ENCODE measurements at regions not wholly inside any gene's neighbourhood (a gene's known extent, or its start where the extent isn't known, plus 50 kb on each side); places are given as distances from the start of the nearest gene placed in this dataset.

DNA sequence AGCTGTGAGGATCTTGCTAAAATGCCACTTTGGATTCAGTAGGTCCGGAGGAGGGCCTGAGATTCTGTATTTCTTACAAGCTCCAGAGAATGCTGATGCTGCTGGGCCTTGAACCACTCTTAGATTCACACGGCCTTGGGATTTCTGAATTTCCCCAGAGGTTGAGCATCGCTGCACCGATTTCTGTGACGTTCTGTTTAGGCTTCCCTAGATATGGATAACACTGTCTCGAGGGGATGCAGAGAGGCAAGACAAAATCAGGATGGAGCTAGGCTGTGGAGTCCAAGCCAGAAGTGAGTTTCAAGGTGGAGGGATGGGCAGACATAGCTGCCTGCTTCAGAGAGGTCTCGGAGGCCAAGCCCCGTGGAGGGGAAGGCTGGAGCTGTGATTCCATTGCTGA, 415.9 kb upstream of the PROX1 start:
- H3K27me3 ChIP-seq, result no peaks in the 10 kb centered on the region
- H3K9me3 ChIP-seq, result no peaks in the 10 kb centered on the region
- no peak overlapping the region for H3K4me3 ChIP-seq
- TF ChIP-seq POLR2A (IDR thresholded peaks at IDR 0.05), result no peak
- no peak for TF ChIP-seq POLR2AphosphoS5 (IDR thresholded peaks at IDR 0.05; ENCODE audit: insufficient read depth in 1 of 2, low read depth in 1 of 2)
- TF ChIP-seq, protein P1, sequence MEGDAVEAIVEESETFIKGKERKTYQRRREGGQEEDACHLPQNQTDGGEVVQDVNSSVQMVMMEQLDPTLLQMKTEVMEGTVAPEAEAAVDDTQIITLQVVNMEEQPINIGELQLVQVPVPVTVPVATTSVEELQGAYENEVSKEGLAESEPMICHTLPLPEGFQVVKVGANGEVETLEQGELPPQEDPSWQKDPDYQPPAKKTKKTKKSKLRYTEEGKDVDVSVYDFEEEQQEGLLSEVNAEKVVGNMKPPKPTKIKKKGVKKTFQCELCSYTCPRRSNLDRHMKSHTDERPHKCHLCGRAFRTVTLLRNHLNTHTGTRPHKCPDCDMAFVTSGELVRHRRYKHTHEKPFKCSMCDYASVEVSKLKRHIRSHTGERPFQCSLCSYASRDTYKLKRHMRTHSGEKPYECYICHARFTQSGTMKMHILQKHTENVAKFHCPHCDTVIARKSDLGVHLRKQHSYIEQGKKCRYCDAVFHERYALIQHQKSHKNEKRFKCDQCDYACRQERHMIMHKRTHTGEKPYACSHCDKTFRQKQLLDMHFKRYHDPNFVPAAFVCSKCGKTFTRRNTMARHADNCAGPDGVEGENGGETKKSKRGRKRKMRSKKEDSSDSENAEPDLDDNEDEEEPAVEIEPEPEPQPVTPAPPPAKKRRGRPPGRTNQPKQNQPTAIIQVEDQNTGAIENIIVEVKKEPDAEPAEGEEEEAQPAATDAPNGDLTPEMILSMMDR (IDR thresholded peaks at IDR 0.05), result no peak
- no peak overlapping the region for H3K27ac ChIP-seq
- no peaks in the 10 kb centered on the region for H3K36me3 ChIP-seq
- no peaks in the 10 kb centered on the region for H3K4me1 ChIP-seq
- no peak for DNase-seq (ENCODE audit: extremely low spot score in 2 of 2)
- intact Hi-C loops (cut with DNase I), result no loop called here

DNA sequence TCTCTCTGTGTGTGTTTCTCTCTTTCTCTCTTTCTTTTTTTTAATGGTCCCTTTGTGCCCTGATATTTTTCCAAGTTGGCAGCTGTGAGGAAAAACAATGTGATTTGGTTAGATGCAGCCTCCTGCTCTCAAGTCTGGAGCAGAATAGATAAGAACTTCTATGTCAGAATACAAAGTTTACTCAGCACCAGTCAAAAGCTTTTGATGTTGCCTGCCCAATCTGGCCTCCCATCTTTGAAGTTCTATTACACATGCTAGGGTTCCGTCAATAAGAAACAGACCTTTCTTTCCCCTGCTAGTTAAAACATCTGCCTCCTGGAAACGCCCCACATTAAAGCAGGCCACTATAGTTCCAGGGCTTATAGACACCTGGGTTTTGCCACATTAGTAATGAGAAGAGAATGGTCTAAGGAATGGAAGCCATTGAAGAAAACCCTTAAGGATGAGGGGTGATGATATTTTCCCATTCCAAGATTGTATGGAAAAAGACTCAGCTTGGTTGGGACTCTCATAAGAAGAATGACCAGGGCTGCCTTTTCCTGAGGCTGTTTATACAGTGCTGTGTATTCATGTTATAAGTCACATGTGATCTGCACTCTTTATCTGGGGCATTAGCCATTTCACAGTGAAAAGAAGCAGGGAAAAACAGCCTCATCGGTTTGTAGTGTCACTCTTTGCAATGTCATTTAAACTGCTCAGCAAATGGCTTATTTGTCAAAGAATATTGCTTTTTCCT, 414.7 kb upstream of the PROX1 start:
- intact Hi-C loops (cut with DNase I), result no loop called here
- Histone ChIP-seq H3K4me3 (no peak overlapping the region), H3K27ac (no peak overlapping the region), H3K27me3 (no peaks in the 10 kb centered on the region), H3K36me3 (no peaks in the 10 kb centered on the region), H3K9me3 (no peaks in the 10 kb centered on the region), H3K4me1 (no peaks in the 10 kb centered on the region)
- TF ChIP-seq, protein P1 (IDR thresholded peaks at IDR 0.05), result no peak
- TF ChIP-seq POLR2A (IDR thresholded peaks at IDR 0.05), result no peak
- TF ChIP-seq POLR2AphosphoS5 (IDR thresholded peaks at IDR 0.05; ENCODE audit: insufficient read depth in 1 of 2, low read depth in 1 of 2), result no peak
- no peak for DNase-seq (ENCODE audit: extremely low spot score in 2 of 2)

DNA sequence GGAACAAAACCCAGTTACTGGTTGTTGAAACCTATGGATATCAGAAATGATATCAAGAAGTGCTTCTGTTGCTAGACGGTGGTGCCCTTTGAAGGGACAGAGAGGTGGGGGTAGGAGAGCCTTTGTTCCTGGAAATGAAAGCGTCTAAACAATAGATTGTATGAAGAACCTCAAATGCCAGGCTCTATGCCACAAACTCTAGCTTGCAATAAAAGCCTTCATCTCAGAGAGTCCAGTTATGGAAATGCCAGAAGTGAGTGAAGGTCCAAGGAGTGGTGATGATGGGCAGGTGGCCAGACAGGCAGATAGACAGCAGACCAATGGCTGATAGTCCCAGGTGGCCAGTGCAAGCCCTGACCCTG, 414.1 kb upstream of the PROX1 start:
- no peak for DNase-seq (ENCODE audit: extremely low spot score in 2 of 2)
- intact Hi-C loops (cut with DNase I), result no loop called here
- no peak overlapping the region for H3K4me3 ChIP-seq
- H3K4me1 ChIP-seq, result no peaks in the 10 kb centered on the region
- TF ChIP-seq POLR2A (IDR thresholded peaks at IDR 0.05) (no peak), POLR2AphosphoS5 (IDR thresholded peaks at IDR 0.05; ENCODE audit: insufficient read depth in 1 of 2, low read depth in 1 of 2) (no peak)
- TF ChIP-seq, protein P1 (IDR thresholded peaks at IDR 0.05), result no peak
- no peaks in the 10 kb centered on the region for H3K36me3 ChIP-seq
- no peak overlapping the region for H3K27ac ChIP-seq
- no peaks in the 10 kb centered on the region for H3K9me3 ChIP-seq
- no peaks in the 10 kb centered on the region for H3K27me3 ChIP-seq

DNA sequence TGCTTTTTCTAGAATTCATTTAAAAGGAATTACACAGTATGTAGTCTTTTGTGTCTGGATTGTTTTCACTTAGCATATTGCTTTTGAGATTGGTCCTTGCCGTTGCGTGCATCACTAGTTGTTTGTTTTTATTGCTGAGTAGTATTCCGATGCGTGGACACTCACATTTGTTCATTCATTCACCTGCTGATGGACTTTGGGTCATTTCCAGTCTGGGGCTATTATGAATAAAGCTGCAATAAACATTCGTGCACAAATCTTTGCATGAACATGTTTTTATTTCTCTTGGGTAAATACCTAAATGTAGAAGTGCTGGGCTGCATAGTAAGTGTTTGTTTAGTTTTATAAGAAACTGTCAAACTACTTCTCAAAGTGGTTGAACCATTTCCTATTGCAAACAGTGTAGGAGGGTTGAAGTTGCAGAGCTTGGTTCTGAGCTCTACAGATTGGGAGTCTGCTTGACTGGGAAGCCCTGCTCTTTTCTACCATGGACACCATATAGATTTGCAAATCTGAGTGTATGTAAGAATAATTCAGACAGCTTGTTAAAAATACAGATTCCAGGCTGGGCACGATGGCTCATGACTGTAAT, 404.7 kb upstream of the PROX1 start:
- no peak overlapping the region for H3K4me3 ChIP-seq
- TF ChIP-seq, protein P1 (IDR thresholded peaks at IDR 0.05), result no peak
- TF ChIP-seq POLR2A (IDR thresholded peaks at IDR 0.05), result no peak
- no peak for TF ChIP-seq POLR2AphosphoS5 (IDR thresholded peaks at IDR 0.05; ENCODE audit: insufficient read depth in 1 of 2, low read depth in 1 of 2)
- H3K9me3 ChIP-seq, result no peaks in the 10 kb centered on the region
- DNase-seq (ENCODE audit: extremely low spot score in 2 of 2), result no peak
- no peaks in the 10 kb centered on the region for H3K4me1 ChIP-seq
- H3K27ac ChIP-seq, result no peak overlapping the region
- intact Hi-C loops (cut with DNase I), result no loop called here
- H3K36me3 ChIP-seq, result no peaks in the 10 kb centered on the region
- no peaks in the 10 kb centered on the region for H3K27me3 ChIP-seq

DNA sequence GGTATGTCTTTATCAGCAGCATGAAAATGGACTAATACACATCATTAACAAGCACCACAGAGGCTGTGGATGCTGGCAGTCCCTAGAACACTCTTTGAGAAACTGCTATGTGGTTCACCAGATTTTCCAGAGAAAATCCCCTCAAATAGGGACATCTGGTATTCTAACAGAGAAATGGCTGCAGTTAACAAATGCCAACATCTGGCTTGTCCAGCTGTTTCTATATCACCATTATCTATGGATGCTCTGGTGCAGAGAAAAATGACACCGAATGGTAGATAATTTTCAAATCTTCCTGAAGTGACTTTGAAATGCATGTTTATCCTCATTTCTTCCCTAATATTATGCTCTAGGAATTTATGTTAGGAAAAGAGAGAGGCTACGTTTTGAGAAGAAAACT, 403.5 kb upstream of the PROX1 start:
- H3K4me3 ChIP-seq, result no peak overlapping the region
- no peaks in the 10 kb centered on the region for H3K9me3 ChIP-seq
- DNase-seq (ENCODE audit: extremely low spot score in 2 of 2), result no peak
- H3K36me3 ChIP-seq, result no peaks in the 10 kb centered on the region
- H3K4me1 ChIP-seq, result no peaks in the 10 kb centered on the region
- no peak overlapping the region for H3K27ac ChIP-seq
- no peaks in the 10 kb centered on the region for H3K27me3 ChIP-seq
- intact Hi-C loops (cut with DNase I), result no loop called here
- TF ChIP-seq, protein P1 (IDR thresholded peaks at IDR 0.05), result no peak
- no peak for TF ChIP-seq POLR2AphosphoS5 (IDR thresholded peaks at IDR 0.05; ENCODE audit: insufficient read depth in 1 of 2, low read depth in 1 of 2)
- no peak for TF ChIP-seq POLR2A (IDR thresholded peaks at IDR 0.05)
